Stimulated activated memory B cell treated with anti-CD40 and anti-IgM and Interleukin-4, amounts not matched to agents 10 μg/mL and 1 μg/mL and 100 μg/mL, for 72 hours (primary cell): ENCODE measurements at regions not wholly inside any gene's neighbourhood (a gene's known extent, or its start where the extent isn't known, plus 50 kb on each side); places are given as distances from the start of the nearest gene placed in this dataset.
"Not testable (repeated sequence)": the region's sequence is repeated elsewhere in the genome, so short reads cannot be mapped to it uniquely, and the experiment has no call there.

Experiments used
- ATAC-seq: fragments of 150-1000 bp; cut with Tn5 transposase; 2 replicates; pipeline ENCODE4 v1.10.0; 2021
- H3K27ac Mint-ChIP-seq: one replicate; pipeline ENCODE4 v1.8.0; 2022; ENCODE audit warnings: mild to moderate bottlenecking, mixed read lengths
- H3K27me3 Mint-ChIP-seq: one replicate; pipeline ENCODE4 v1.8.0; 2022; ENCODE audit warnings: mixed read lengths
- H3K36me3 Mint-ChIP-seq: one replicate; pipeline ENCODE4 v1.8.0; 2022; ENCODE audit warnings: mixed read lengths
- H3K4me1 Mint-ChIP-seq: one replicate; pipeline ENCODE4 v1.8.0; 2022; ENCODE audit warnings: mixed read lengths
- H3K4me3 Mint-ChIP-seq: one replicate; pipeline ENCODE4 v1.8.0; 2022; ENCODE audit warnings: mild to moderate bottlenecking, moderate library complexity, mixed read lengths
- H3K9me3 Mint-ChIP-seq: one replicate; pipeline ENCODE4 v1.8.0; 2022; ENCODE audit warnings: mixed read lengths

DNA sequence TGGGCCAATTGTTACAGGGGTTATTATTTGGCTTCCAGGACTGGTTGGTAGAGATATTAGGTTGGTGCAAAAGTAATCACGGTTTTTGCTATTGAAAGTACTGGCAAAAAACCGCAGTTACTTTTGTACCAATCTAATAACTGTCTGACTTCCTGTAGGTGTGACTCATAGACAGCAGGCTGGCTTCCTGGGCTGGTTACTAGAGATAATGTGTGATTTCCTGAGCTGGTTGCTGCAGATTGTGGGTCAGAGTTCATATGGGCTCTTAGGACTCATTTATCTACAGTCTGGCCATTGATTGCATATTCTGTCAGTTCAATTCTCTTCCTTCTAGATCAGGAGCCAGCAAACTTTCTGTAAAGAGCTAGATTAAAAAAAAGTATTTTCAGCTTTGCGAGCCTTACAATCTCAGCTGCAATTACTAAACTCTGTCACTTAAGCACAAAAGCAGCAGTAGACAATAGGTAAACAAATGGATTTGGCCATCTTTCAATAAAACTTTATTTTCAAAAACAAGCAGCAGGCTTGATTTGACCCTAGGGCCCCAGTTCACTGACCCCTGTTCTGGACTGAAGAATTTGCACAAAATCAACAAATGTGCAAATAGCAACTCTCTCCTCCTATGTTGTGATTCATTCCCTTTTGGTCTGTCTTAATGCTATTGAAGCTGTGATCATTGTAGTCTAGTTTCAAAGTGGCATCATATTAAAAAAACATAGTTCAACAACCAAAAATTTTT lies 50.8 kb upstream of the BOD1L1 start:
- Mint-ChIP-seq H3K4me1 (no peaks in the 10 kb centered on the region), H3K27ac (no peak overlapping the region)

GRCh38 chr4:13681570-13681969 lies 54.0 kb upstream of the BOD1L1 start:
- Mint-ChIP-seq H3K27ac (no peak overlapping the region), H3K9me3 (peaks cover 27% of the 10 kb centered on the region)
- no peak for ATAC-seq

More for the DNA sequence above, 50.8 kb upstream of the BOD1L1 start:
- ATAC-seq: no peak
- Mint-ChIP-seq H3K9me3 (peaks cover 13% of the 10 kb centered on the region), H3K27me3 (peaks cover under 1% of the 10 kb centered on the region), H3K36me3 (no peaks in the 10 kb centered on the region), H3K4me3 (no peak overlapping the region)

DNA sequence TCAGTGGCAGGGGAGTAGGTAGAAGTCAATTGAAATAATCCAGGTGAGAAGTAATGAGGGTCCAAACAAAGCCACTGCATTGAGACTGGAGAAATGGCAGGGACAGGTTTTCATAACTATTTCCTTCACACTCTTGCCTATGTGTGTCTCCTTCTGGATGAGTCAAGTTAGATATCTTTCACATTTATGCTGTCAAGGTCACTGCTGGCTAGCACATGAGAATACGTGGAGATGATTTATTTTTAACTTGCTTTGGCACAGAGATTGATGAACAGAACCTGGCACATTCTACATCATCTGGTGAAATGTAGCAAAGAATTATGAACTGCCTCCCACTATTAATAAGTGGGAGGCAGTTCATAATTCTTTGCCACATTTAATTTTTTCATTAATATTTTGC lies 66.7 kb upstream of the BOD1L1 start:
- Mint-ChIP-seq H3K36me3 (peaks cover 15% of the 10 kb centered on the region), H3K27me3 (peaks cover 15% of the 10 kb centered on the region), H3K4me1 (no peaks in the 10 kb centered on the region), H3K27ac (no peak overlapping the region), H3K4me3 (no peak overlapping the region), H3K9me3 (peaks cover 18% of the 10 kb centered on the region)
- ATAC-seq: no peak

More at GRCh38 chr4:13681570-13681969, 54.0 kb upstream of the BOD1L1 start:
- no peaks in the 10 kb centered on the region for H3K4me1 Mint-ChIP-seq
- H3K27me3 Mint-ChIP-seq: no peaks in the 10 kb centered on the region
- no peak overlapping the region for H3K4me3 Mint-ChIP-seq
- no peaks in the 10 kb centered on the region for H3K36me3 Mint-ChIP-seq

- Mint-ChIP-seq H3K27ac (no peak overlapping the region), H3K27me3 (no peaks in the 10 kb centered on the region), H3K36me3 (no peaks in the 10 kb centered on the region), H3K4me1 (no peaks in the 10 kb centered on the region), H3K4me3 (no peak overlapping the region), H3K9me3 (peaks cover 2% of the 10 kb centered on the region)
- ATAC-seq: no peak
These were observed 70.8 kb upstream of the BOD1L1 start for GRCh38 chr4:13698296-13698695.

GRCh38 chr4:13700021-13700857 lies 72.7 kb upstream of the BOD1L1 start:
- Mint-ChIP-seq H3K4me3 (no peak overlapping the region), H3K27ac (no peak overlapping the region)
- no peak for ATAC-seq

GRCh38 chr4:13700858-13701140 lies 73.3 kb upstream of the BOD1L1 start:
- H3K36me3 Mint-ChIP-seq, H3K27ac Mint-ChIP-seq, H3K9me3 Mint-ChIP-seq, H3K4me3 Mint-ChIP-seq, ATAC-seq: not testable (repeated sequence)
- Mint-ChIP-seq H3K27me3 (peaks cover 13% of the 10 kb centered on the region), H3K4me1 (peaks cover 12% of the 10 kb centered on the region)

More at GRCh38 chr4:13700021-13700857, 72.7 kb upstream of the BOD1L1 start:
- peaks cover 13% of the 10 kb centered on the region for H3K27me3 Mint-ChIP-seq
- H3K36me3 Mint-ChIP-seq: no peaks in the 10 kb centered on the region
- peaks cover 12% of the 10 kb centered on the region for H3K4me1 Mint-ChIP-seq
- no peaks in the 10 kb centered on the region for H3K9me3 Mint-ChIP-seq

- H3K27ac Mint-ChIP-seq: no peak overlapping the region
These were observed 74.5 kb upstream of the BOD1L1 start for GRCh38 chr4:13701937-13702446.

GRCh38 chr4:13703096-13703495 lies 75.6 kb upstream of the BOD1L1 start:
- no peak for ATAC-seq
- peaks cover 13% of the 10 kb centered on the region for H3K27me3 Mint-ChIP-seq
- H3K27ac Mint-ChIP-seq: no peak overlapping the region

More at GRCh38 chr4:13701937-13702446, 74.5 kb upstream of the BOD1L1 start:
- no peaks in the 10 kb centered on the region for H3K9me3 Mint-ChIP-seq
- no peak overlapping the region for H3K4me3 Mint-ChIP-seq
- peaks cover 13% of the 10 kb centered on the region for H3K27me3 Mint-ChIP-seq
- ATAC-seq: no peak
- H3K4me1 Mint-ChIP-seq: peaks cover 12% of the 10 kb centered on the region
- no peaks in the 10 kb centered on the region for H3K36me3 Mint-ChIP-seq

DNA sequence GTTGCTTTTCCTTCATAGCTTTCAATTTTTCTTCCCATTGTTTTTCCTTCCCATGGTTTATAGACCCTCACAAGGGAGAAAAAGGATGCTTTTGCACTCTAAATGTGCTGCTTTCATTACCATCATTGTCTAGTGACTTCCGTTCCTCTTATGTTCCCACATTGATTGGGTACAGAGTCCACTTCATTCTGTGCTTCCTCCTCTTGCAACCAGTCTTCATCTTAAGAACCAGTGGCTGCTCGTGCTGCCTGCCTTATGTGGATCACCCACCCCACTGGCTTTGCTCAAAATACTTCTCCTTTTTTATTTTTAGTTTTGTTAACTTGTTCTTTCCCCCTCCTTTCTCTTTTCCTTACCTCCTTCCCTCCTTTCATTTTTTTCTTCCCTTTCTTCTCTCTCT lies 76.5 kb upstream of the BOD1L1 start:
- Mint-ChIP-seq H3K9me3 (no peaks in the 10 kb centered on the region), H3K4me1 (peaks cover 12% of the 10 kb centered on the region), H3K27ac (no peak overlapping the region), H3K4me3 (no peak overlapping the region), H3K27me3 (peaks cover 13% of the 10 kb centered on the region), H3K36me3 (no peaks in the 10 kb centered on the region)
- no peak for ATAC-seq

More at GRCh38 chr4:13703096-13703495, 75.6 kb upstream of the BOD1L1 start:
- H3K9me3 Mint-ChIP-seq: no peaks in the 10 kb centered on the region
- no peaks in the 10 kb centered on the region for H3K36me3 Mint-ChIP-seq
- H3K4me1 Mint-ChIP-seq: peaks cover 12% of the 10 kb centered on the region
- no peak overlapping the region for H3K4me3 Mint-ChIP-seq

DNA sequence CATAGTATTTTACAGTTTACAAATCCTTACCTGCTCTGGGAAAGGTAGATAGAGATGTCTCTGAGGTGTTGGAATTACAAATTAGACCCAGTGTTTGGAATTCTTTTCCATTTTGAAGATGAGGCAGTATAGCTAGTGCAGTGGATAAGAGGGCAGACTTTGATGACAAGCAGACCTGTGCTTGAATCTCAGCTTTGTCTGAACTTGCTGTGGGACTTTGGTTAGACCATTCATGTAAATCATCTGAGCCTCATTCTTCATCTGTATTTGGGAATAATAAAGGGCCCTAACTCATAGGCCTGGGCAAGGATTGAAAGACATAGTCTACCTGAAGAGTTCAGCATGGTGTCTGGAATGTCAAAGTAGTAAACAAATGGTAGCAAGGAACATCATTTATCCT lies 77.2 kb upstream of the BOD1L1 start:
- Mint-ChIP-seq H3K9me3 (no peaks in the 10 kb centered on the region), H3K27me3 (peaks cover 13% of the 10 kb centered on the region), H3K36me3 (no peaks in the 10 kb centered on the region), H3K4me3 (no peak overlapping the region), H3K27ac (no peak overlapping the region), H3K4me1 (peaks cover 12% of the 10 kb centered on the region)
- ATAC-seq: no peak

DNA sequence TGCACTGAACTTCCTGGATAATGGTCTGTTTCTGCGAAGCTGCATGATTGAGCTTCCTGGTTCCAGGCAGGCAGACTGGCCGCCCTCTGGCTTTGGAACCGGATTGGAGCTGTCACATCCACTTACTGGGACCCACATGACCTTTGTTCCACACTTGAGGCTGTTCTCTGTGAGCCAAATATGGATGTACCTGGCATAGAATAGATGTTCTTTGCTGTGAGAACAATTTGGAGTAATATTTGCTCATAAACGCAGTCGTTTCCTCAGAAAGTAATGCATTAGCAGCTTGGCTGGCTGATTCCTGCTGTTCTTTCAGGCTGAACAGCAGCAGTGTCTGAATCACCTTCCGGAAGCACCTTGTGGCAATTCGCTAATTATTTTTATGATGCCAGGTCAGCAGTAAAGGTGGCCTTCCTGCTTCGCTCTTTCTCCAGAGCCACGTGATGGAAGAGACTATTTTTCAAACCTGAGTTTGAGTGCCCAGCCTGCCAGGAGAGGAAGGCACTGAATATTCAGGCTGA lies 78.1 kb upstream of the BOD1L1 start:
- peaks cover 13% of the 10 kb centered on the region for H3K27me3 Mint-ChIP-seq
- H3K4me3 Mint-ChIP-seq: no peak overlapping the region
- H3K36me3 Mint-ChIP-seq: no peaks in the 10 kb centered on the region
- no peak overlapping the region for H3K27ac Mint-ChIP-seq
- peaks cover 12% of the 10 kb centered on the region for H3K4me1 Mint-ChIP-seq
- H3K9me3 Mint-ChIP-seq: peaks cover 3% of the 10 kb centered on the region
- no peak for ATAC-seq

DNA sequence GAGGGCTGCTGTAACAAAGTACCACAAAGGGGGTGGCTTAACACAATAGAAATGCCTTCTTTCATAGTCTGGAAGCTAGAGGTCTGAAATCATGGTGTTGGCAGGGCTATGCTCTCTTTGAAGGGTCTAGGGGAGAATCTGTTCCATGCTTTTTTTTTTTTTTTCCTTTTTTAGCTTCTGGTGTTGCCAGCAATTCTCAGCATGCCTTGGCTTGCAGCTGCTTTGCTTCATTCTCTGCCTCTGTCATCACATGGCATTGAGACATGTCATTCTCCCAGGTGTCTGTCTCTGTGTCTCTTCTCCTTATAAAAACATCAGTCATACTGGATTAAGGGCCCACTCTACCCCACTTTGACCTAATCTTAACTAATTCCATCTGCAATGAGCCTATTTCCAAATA lies 78.6 kb upstream of the BOD1L1 start:
- H3K36me3 Mint-ChIP-seq: no peaks in the 10 kb centered on the region
- H3K9me3 Mint-ChIP-seq: peaks cover 3% of the 10 kb centered on the region
- H3K4me3 Mint-ChIP-seq: no peak overlapping the region
- H3K27ac Mint-ChIP-seq: no peak overlapping the region
- peaks cover 12% of the 10 kb centered on the region for H3K4me1 Mint-ChIP-seq
- ATAC-seq: no peak
- peaks cover 13% of the 10 kb centered on the region for H3K27me3 Mint-ChIP-seq

DNA sequence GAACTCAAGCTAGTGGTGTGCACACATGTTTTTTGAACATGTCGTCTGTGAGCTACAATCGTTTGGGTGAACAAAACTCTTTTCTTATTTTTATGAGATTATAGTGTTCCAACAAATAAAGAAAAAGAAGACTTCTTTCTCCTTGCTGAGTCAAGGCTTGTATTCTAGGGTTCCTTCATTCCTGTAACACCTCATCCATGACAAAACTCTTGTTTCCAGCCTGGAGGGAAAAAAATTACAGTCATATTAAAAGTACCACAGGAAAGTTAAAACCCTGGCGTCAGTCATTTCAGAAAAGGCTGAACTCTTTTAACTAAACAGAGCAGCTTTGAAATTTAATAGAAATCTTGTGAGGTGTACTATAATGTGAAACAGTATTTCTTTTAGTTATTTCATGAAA lies 79.2 kb upstream of the BOD1L1 start:
- Mint-ChIP-seq H3K4me1 (peaks cover 12% of the 10 kb centered on the region), H3K9me3 (peaks cover 3% of the 10 kb centered on the region), H3K27ac (no peak overlapping the region), H3K27me3 (peaks cover 13% of the 10 kb centered on the region), H3K4me3 (no peak overlapping the region), H3K36me3 (no peaks in the 10 kb centered on the region)
- no peak for ATAC-seq

DNA sequence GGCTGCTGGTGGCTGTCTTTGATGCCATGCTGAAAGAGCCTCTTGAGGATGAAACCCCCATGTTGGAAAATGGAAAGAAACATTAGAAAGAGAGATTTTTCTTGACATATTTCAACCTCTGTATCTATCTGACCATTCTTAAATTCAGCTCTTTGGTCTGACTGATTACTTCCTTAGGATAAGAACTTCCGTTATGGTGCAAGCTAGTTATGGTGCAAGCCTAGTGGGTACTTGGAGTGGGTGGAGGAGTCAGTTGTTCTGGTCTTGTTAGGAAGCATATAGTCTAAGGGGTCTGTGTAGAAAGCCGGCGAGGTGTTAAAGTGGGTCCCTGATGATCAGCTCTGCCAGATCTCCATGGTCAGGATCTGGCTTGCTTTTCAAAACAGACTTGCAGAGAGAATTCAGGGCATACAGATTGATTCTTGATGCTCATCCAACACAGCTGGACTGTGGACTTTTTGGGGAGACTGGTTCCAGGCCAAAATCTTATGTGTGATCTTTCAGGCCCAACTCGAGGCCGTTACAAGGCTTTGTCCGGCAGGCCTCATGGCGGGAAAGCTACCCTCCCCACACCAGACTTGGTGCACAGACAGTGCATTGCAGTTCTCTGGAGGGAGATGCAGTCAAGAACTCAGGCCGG lies 82.8 kb upstream of the BOD1L1 start:
- no peaks in the 10 kb centered on the region for H3K4me1 Mint-ChIP-seq

GRCh38 chr4:13711233-13711785 lies 83.8 kb upstream of the BOD1L1 start:
- Mint-ChIP-seq H3K27me3 (no peaks in the 10 kb centered on the region), H3K27ac (no peak overlapping the region), H3K9me3 (peaks cover 3% of the 10 kb centered on the region), H3K4me1 (no peaks in the 10 kb centered on the region), H3K36me3 (no peaks in the 10 kb centered on the region), H3K4me3 (no peak overlapping the region)
- no peak for ATAC-seq

More for the DNA sequence above, 82.8 kb upstream of the BOD1L1 start:
- H3K36me3 Mint-ChIP-seq: no peaks in the 10 kb centered on the region
- H3K27ac Mint-ChIP-seq: no peak overlapping the region
- H3K4me3 Mint-ChIP-seq: no peak overlapping the region
- H3K9me3 Mint-ChIP-seq: peaks cover 3% of the 10 kb centered on the region
- ATAC-seq: no peak
- no peaks in the 10 kb centered on the region for H3K27me3 Mint-ChIP-seq
